RWPE1 (cell line): ENCODE measurements at regions not wholly inside any gene's neighbourhood (a gene's known extent, or its start where the extent isn't known, plus 50 kb on each side); places are given as distances from the start of the nearest gene placed in this dataset.
"Not testable (repeated sequence)": the region's sequence is repeated elsewhere in the genome, so short reads cannot be mapped to it uniquely, and the experiment has no call there.

Source experiments
- CTCF ChIA-PET: fragments of 350-600 bp; sonication (Branson Sonifier 250); formaldehyde crosslinking; extraction: SDS; loops from one replicate; lab custom pipeline; 2021; lab: Yijun Ruan, JAX
- POLR2A ChIA-PET: fragments of 400-600 bp; formaldehyde crosslinking; extraction: SDS; loops from one replicate; lab custom pipeline; 2020; ENCODE audit warnings: antibody characterized with exemption; ENCODE audit not compliant: low non-redundant PET; lab: Yijun Ruan, JAX
- DNase-seq: peaks from one replicate; pipeline ENCODE4 v3.0.0; 2012; ENCODE audit warnings: low spot score
- H3K27ac ChIP-seq: fragments of 450-650 bp; 2 replicates; pipeline ENCODE4 v1.5.1; 2017
- CTCF ChIP-seq: fragments of 450-650 bp; conservative IDR thresholded peaks from 2 replicates; pipeline ENCODE4 v1.5.1; 2017; ENCODE audit warnings: low read depth, mild to moderate bottlenecking

- no peak for TF ChIP-seq CTCF
- ChIA-PET CTCF (no interaction called here), POLR2A (no interaction called here)
- H3K27ac ChIP-seq, result no peak overlapping the region
- DNase-seq, result no peak
Observed at GRCh38 chr4:101697266-101697665, 93.3 kb upstream of the BANK1 start.

- H3K27ac ChIP-seq, result no peak overlapping the region
- no peak for DNase-seq
- POLR2A ChIA-PET, result no interaction called here
- CTCF ChIA-PET, result no interaction called here
- no peak for TF ChIP-seq CTCF
Observed at GRCh38 chr4:101696276-101697010, 94.1 kb upstream of the BANK1 start.

GRCh38 chr4:101695176-101695575 lies 95.4 kb upstream of the BANK1 start:
- H3K27ac ChIP-seq, result no peak overlapping the region
- DNase-seq, result peak; percentile 11

GRCh38 chr4:101694403-101694802 lies 96.1 kb upstream of the BANK1 start:
- CTCF ChIA-PET, POLR2A ChIA-PET: not testable (repeated sequence)

More at GRCh38 chr4:101695176-101695575, 95.4 kb upstream of the BANK1 start:
- no peak for TF ChIP-seq CTCF
- ChIA-PET POLR2A (no interaction called here), CTCF (no interaction called here)

GRCh38 chr4:101693842-101694398 lies 96.6 kb upstream of the BANK1 start:
- no peak overlapping the region for H3K27ac ChIP-seq
- ChIA-PET CTCF (no interaction called here), POLR2A (no interaction called here)
- peak; percentile 57 for DNase-seq
- TF ChIP-seq CTCF, result no peak

More at GRCh38 chr4:101694403-101694802, 96.1 kb upstream of the BANK1 start:
- not testable (repeated sequence) for H3K27ac ChIP-seq, DNase-seq

- ChIA-PET POLR2A (no interaction called here), CTCF (interaction anchor here (0.7 kb wide), 1 partner anchor 27 kb away, joined by 3 read pairs; no protein-coding TSS in a partner anchor)
- no peak for DNase-seq
- no peak overlapping the region for H3K27ac ChIP-seq
- no peak for TF ChIP-seq CTCF
Observed at GRCh38 chr4:101689220-101689619, 101.3 kb upstream of the BANK1 start.

GRCh38 chr4:101685126-101685525 lies 105.4 kb upstream of the BANK1 start:
- no peak overlapping the region for H3K27ac ChIP-seq
- CTCF ChIA-PET, result no interaction called here
- POLR2A ChIA-PET, result no interaction called here
- DNase-seq, result no peak
- TF ChIP-seq CTCF, result no peak
